ENCODE measurements at regions not wholly inside any gene's neighbourhood (a gene's known extent, or its start where the extent isn't known, plus 50 kb on each side); places are given as distances from the start of the nearest gene placed in this dataset.
A peak's percentile ranks its signal among the peaks of the same experiment; 100 is the strongest.

DNA sequence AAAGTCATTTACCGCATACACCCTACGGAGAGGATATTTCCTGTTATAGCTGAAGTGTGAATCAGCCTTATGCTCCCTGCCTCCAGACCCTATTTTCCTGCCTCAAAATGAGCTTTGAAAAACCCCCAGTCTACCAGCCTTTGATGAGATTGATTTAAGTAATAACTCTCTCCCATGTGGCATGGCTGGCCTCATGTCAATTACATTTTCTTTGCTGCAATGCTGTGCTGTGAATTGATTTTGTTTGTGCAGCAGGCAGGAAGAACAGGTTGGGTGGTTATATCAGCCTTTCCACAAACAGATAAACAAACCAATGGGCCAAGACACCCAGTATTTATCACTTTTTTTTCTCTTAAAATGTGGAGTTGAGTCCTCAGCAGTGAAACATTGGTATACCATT, 1105.5 kb upstream of the TMEM132C start:
- no peak overlapping the region for H3K4me3 ChIP-seq (replicated peaks in 1 of 2; ENCODE audit: low read depth in 2 of 2, low read length in 2 of 2)
- TF ChIP-seq, protein P1, sequence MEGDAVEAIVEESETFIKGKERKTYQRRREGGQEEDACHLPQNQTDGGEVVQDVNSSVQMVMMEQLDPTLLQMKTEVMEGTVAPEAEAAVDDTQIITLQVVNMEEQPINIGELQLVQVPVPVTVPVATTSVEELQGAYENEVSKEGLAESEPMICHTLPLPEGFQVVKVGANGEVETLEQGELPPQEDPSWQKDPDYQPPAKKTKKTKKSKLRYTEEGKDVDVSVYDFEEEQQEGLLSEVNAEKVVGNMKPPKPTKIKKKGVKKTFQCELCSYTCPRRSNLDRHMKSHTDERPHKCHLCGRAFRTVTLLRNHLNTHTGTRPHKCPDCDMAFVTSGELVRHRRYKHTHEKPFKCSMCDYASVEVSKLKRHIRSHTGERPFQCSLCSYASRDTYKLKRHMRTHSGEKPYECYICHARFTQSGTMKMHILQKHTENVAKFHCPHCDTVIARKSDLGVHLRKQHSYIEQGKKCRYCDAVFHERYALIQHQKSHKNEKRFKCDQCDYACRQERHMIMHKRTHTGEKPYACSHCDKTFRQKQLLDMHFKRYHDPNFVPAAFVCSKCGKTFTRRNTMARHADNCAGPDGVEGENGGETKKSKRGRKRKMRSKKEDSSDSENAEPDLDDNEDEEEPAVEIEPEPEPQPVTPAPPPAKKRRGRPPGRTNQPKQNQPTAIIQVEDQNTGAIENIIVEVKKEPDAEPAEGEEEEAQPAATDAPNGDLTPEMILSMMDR (IDR thresholded peaks at IDR 0.05; ENCODE audit: low read depth, low read length): no peak
- DNase-seq (ENCODE audit: low read depth in 2 of 2): no peak

DNA sequence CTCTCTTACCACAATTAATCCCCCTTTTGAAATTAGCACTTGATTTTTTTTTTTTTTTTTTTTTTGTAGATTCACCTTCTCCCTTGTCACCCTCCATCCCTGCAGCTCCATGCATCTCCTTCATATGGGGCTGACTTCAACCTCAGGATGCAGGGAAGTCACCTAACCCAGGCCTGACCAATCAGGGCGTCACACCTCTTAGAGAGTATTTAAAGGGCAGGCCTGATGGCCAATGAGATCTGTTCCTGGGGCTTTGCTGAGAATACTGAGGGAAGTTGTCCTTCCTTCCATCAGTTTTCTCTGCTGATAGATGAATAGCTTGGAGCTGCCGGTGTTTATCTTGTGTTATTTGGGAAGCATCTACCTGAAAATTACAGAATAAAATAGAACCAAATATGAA, 1104.7 kb upstream of the TMEM132C start:
- no peak overlapping the region for H3K4me3 ChIP-seq (replicated peaks in 1 of 2; ENCODE audit: low read depth in 2 of 2, low read length in 2 of 2)
- DNase-seq (ENCODE audit: low read depth in 2 of 2): peak in 1 of 2 donors; percentile 36
- TF ChIP-seq, protein P1 (IDR thresholded peaks at IDR 0.05; ENCODE audit: low read depth, low read length): no peak

DNA sequence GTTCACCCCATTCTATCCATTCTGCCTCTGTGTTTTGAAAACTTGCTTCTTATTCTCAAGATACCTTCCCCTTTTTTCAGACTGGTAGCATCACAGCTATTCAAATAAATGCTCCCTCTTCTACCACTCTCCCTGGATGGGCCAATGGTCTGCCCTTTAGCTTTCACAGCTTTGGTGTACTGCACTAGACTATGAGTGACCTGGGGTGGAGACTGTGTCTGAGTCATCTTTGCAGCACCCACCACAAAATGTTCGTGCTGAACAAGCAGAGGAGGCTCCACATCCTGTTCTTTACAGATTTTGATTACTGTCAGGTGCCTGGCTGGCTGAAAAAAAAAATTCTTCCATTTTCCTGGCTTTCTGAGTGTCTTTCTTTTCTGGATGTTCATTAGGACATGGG, 1104.1 kb upstream of the TMEM132C start:
- H3K4me3 ChIP-seq (replicated peaks in 1 of 2; ENCODE audit: low read depth in 2 of 2, low read length in 2 of 2): no peak overlapping the region
- TF ChIP-seq, protein P1 (IDR thresholded peaks at IDR 0.05; ENCODE audit: low read depth, low read length): no peak
- DNase-seq (ENCODE audit: low read depth in 2 of 2): peak; percentile 29 to 83

DNA sequence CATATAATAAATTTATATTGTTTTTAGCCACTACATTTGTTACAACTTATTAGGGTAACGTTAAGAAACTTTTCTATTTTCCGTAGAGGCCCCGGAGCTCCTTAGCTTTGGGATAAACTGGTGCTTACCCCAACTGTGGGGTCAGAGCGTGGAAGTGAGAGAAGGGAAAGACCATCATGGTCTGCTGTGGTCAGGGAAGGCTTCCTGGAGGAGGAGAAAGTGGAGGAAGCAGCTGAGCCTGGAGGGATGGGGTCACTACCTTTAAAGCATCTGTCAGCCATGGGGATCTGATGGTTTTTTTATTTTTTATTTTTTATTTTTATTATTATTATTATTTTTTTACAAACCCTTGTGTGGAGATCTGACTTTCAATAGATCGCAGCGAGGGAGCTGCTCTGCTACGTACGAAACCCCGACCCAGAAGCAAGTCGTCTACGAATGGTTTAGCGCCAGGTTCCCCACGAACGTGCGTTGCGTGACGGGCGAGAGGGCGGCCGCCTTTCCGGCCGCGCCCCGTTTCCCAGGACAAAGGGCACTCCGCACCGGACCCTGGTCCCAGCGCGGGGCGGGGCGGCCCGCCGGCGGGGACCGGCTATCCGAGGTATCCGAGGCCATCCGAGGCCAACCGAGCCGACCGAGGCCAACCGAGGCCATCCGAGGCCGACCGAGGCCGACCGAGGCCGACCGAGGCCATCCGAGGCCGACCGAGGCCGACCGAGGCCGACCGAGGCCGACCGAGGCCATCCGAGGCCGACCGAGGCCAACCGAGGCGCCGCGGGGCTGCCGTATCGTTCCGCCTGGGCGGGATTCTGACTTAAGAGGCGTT, 1101.2 kb upstream of the TMEM132C start:
- peak; percentile 80 to 84 for DNase-seq (ENCODE audit: low read depth in 2 of 2)
- TF ChIP-seq, protein P1 (IDR thresholded peaks at IDR 0.05; ENCODE audit: low read depth, low read length): no peak
- H3K4me3 ChIP-seq (replicated peaks in 1 of 2; ENCODE audit: low read depth in 2 of 2, low read length in 2 of 2): peak overlapping the region; percentile 14 to 38

DNA sequence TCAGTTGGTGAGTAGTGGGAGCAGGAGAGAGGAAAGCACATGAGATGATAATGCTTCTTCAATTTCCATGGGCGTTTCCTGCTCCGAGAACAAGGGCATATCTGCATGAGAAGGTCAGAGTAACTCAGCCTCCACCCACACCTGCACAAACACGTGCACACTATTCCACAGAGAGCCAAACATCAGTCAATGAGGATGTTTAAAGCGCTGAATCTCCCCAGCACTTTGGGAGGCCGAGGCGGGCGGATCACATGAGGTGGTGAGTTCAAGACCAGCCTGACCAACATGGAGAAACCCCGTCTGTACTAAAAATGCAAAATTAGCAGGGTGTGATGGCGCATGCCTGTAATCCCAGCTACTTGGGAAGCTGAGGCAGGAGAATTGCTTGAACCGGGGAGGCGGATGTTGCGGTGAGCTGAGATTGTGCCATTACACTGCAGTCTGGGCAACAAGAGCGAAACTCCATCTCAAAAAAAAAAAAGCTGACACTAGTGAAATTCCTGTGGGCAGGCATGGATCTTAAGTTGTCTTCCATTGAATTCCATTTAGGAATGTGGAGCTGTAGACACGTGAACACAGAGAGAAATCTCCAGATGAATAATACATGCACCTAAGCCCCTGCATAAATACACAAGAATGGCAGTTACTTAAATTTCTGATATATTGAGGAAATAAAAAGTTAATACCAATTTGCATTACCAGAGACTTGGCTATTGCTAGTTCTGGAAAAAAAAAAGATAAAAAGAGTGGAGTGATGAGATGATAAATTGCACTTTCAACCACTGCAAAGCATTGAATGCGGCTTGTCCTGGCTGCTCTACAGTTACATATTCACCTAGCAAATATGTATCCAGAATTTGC, 1097.4 kb upstream of the TMEM132C start:
- no peak for DNase-seq (ENCODE audit: low read depth in 2 of 2)
- no peak overlapping the region for H3K4me3 ChIP-seq (replicated peaks in 1 of 2; ENCODE audit: low read depth in 2 of 2, low read length in 2 of 2)
- TF ChIP-seq, protein P1 (IDR thresholded peaks at IDR 0.05; ENCODE audit: low read depth, low read length): no peak

DNA sequence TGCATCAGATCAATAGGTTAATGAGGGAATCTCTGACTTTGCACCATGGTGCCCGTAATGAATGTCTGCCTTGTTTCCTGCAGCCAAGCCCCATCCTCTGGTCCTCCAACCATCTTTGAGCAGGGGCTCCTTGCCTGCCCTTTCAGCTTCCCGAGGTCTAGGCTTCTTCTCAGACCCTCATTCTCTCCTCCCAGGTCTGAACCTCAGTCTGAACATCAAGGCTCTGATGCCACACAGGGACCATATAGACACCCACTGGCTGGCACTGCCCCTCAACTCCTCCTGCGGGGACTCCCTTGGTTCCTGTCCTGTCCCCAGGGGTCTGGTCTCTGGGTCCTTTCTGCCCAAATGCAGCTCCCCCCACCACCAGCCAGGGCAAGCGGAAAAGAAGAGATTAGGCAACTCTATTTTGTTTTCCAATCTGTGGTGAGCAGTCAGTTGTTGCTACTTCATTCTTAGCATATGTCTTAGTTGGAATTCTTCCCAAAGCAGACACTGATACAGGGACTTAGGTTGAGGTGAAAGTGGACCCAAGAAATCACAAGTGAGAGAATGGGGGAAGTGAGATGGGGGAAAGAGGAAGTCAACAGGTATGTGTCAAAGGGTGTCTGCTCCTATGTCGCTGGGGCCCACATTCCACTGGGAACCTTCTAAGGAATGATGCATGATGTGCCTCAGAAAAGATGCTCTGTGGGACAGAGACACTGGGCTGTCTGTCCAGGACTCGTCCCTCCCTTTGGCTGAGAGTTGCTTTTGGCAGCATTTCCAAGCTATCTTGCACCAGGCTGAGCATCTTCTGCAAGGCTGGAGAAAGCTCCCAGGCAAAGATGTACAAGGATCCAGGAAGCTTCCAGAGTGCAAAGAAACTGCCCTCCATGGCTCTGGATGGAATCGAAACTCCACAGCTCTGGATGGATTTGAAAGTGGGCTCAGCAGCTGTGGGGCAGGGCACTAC, 1096.5 kb upstream of the TMEM132C start:
- no peak overlapping the region for H3K4me3 ChIP-seq (replicated peaks in 1 of 2; ENCODE audit: low read depth in 2 of 2, low read length in 2 of 2)
- peak in 1 of 2 donors; percentile 55 for DNase-seq (ENCODE audit: low read depth in 2 of 2)
- TF ChIP-seq, protein P1 (IDR thresholded peaks at IDR 0.05; ENCODE audit: low read depth, low read length): no peak

Measured in cardiac fibroblast (primary cell).